ENCODE measurements at regions not wholly inside any gene's neighbourhood (a gene's known extent, or its start where the extent isn't known, plus 50 kb on each side); places are given as distances from the start of the nearest gene placed in this dataset.

DNA sequence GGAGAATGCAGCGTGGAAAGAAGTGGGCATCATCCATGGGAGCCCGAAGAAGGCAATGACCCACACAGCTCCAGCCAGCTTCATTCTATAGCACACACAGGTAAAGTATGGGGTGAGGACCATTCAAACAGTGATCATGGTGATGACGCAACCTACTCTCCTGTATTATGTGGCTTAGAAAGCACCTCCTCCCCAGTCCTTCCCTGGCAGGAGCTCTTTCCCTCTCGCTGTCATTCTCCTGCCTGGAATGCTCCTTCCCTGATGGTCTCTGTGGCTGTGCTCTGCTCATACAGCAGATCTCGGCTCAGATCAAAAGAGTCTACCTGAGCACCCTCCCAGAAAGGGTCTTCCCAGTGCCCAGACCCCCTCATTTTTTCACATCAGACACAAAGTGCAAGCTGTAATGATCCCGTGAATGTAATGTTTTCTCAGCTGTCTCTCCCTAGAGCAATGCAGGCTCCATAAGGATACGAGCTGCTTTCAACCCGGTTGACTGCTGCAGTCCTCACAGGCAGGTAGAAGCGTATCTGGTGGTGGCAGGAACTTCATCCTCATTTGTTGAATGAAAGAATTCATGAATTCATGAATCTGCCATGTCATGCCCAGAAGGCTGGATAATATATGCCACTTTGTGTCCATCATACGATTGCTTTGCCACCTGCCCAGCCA is 248.8 kb downstream of the HS3ST3A1 start:
- DNase-seq = peak in 1 of 3 experiments; percentile 2

DNA sequence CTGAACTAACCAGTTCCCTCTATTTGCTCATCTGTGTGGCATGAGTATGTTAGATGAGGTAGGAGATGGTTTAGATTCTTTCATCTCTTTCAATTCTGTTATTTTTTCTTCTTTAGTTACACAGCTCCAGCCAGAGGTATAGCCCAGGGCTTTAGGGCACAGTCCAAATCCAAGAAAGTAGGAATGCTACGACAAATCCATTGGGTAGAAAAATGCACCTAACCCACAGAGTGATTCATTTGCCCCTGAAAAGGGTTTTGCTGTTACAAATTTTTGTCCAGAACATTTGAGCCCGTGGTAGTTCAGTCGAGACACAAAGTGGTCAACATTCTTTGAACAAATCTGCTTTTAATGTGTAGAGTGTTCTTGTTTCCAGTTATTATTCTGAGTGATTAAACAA is 250.7 kb downstream of the HS3ST3A1 start:
- no peak for DNase-seq

DNA sequence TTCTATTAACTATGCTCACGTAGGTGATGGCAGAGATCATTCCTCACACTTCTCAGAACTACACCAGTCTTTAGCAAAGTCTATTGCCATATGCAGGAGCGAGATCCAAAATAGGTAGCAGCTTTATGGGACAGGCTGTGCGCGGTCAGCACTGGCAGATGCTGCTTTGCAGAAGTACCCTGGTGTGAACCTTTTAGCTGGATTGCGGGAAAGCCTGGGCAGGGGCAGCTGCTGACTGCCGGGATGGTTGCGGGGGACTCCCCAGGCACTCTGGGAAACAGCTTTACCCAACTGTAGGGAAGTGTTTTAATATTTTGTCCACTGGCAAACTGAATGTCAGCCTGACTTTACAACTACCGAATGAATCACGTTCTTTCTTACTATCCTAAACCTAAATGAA is 251.3 kb downstream of the HS3ST3A1 start:
- no peak for DNase-seq

DNA sequence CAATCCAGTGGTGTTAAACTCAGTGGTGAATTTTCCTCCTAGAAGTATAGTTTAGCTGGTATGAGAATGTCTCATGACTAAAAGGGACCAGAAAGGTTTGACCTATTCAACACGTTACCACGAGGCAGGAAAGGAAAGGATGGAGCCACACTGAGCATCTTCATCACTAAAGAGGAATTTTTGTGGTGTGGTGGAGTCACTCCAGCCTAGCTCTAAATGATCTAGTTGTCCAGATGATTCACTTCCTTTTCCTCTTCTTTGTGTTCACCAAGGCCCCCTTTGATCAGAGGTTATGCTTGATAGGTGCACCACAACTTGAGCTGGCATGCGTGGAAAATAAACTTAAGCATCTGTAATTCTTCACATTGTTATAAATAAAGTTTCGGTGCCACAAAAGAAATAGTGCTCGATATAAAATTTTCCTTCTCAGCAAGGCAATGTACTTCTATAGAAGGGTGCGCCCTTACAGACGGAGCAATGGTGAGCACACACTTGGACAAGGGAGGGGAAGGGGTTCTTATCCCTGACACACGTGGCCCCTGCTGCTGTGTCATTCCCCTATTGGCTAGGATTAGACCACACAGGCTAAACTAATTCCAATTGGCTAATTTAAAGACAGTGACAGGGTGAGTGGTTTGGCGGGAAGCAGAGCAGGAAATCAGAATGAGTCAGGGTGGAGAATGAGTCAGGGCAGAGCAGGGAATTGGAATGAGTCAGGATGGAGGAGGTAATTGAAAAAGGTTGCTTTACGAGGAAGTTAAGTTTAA is 254.6 kb downstream of the HS3ST3A1 start:
- no peak for DNase-seq

DNA sequence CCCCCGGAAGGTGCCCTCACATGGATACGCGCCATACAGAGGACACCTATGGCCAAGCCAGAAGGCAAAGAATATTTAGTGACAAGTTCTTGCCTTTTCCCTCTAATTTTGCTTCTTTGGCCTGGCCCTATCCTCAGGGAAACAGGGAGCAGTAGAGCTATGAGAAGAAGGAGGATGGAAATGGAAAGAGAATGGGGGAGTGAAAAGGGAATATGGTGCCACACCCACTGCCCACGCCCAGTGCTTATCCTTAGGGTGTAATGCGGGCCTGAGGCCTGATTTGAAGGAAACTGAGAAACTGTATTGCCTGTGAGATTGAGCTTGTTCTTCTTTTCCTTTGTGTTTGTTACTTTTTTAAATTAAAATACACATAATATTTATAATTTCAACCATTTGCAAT is 255.1 kb downstream of the HS3ST3A1 start:
- no peak for DNase-seq

DNA sequence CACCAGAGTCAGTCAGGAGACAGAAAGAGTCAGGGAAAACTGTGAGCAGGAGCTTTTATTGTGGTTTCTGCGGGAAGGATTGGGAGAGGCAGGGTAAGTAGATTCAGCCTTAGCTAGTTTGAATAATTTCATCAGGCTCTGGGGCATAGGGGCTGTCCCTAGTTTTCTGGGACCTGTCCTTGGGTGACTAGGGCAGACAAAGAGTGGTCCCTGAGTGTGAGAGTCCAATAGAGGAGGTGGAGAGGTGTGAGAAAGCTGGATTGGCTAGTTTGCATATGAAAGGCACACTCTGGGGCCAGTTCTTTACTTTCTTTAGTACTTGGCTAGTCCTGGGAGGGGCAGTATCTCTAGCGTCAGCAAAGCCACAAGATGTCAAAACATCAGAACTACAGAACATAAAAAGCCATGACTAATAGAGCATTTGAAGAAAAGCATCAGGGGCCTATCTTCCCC is 255.6 kb downstream of the HS3ST3A1 start:
- DNase-seq = no peak

DNA sequence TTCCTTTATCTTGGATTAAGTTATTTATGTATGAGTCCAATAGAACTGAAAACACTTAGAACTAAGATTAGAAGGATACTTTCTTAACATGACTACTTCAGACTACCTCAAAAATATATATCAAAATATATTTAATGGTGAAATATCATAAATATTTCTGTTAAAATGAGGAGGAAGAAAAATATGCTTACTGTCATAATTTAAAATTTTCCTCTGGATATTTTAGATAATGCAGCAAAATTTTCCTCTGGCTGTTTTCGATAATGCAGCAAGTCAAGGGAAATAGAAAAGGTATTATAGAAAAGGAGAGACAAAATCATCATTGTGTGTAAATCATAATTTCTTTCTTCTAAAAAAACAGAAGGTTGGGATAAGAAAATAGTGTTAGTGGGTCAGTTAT is 263.3 kb downstream of the HS3ST3A1 start:
- no peak for DNase-seq

DNA sequence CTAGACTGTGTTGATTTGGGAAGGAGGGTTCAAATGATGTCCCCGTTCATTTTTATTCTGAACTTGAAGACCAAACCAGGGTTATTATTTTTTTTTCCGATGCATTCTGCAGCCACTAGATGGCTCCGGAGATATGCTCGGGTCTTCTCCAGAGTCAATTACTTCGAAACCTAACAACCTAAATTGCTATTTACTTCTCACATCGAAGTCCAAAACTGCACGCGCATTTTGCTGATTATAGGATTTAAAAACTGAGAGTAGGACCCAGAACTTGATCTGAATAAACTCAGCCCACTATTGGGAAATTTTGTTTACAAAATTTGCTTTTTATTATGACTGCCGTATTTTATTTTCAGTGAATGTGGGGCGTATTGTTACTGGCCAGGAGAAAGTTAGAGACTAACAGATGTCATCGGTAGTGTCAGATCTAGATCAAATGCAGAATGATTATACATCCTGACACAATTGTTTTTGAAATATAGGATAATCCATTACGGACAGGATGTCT is 263.8 kb downstream of the HS3ST3A1 start:
- DNase-seq = peak in 2 of 3 experiments; percentile 17 to 60

DNA sequence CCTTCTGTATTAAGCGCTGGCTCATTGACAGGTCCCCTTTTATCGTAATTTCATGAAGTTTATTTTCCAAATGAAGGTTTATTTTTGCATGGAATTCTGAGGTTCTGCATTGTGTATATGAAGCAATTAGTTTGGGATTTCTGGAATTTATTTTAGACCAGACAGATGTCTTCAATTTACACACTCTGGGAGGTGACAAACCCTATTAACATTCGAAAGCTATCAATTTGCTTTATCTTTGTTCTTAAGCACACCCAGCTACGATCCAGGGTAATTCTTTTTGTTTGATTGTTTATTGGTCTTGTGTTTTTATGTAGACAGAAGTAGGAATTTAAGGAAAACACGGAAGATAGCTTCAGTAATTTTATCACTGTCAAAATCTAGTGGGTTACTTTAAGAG is 264.6 kb downstream of the HS3ST3A1 start:
- no peak for DNase-seq

DNA sequence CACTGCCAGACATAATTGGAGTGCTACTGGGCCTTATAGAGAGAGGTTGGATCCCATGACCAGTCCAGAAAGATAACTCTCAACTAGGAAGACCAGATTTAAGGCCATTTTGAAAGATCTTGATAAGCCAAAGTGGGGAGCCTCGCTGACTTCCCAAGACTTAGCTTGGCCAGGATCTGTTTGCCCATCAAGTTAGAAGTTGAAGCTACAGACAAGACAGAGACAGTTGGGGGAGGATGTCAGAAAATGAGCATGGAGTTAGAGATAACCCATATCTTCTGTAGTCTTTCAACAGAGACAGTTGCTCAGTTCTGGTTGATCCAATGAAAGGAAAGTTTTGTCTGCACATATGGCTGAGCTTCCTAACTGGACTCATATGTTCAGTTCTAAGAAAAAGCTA is 267.4 kb downstream of the HS3ST3A1 start:
- no peak for DNase-seq

DNA sequence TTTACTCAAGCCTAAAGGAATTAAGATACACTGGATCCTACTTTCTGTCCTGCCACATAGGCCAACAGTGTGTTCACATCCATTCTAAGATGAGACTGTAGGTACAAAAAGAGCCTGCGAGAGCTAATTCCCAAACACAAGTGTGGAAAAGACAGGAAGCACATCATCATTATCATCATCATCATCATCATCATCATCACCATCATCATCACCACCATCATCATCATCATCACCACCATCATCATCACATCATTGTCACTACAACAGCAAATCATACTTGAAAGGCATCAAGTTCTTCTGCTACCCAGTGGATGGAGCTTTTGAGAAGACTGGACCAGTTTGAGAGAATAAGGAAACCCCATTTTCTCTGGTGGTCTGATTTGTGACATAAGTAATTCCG is 268.1 kb downstream of the HS3ST3A1 start:
- DNase-seq = no peak

DNA sequence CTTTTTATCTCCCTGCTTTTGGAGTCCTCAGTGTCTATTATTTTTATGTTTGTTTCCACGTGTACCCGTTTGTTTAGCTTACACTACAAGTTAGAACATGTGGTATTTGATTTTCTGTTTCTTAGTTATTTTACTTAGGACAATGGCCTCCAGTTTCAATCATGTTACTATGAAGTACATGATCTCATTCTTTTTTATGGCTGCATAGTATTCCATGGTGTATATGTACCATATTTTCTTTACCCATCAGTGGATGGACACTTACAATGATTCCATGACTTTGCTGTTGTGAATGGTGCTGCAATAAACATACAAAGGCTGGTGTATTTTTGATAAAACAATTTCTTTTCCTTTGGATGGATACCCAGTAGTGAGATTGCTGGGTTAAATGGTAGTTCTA is 269.5 kb downstream of the HS3ST3A1 start:
- no peak for DNase-seq

DNA sequence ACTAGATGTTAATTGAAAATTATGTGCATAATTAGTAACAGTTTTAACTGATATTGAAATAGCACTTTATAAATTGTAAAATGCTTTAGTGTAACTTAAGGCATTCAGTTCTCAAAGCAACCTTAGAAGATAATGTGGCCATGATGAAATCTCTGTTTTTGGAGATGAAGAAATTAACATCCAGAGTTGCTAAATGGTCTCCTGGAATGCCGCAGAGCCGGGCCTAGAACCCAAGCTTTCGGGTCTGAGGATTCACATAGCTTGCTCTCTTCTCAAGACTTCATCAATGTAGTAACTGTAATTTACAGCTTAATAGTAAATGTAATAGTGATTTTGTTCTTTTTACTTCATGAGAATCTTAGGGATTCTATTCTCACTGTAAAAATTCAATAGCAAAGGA is 272.3 kb downstream of the HS3ST3A1 start:
- DNase-seq = no peak

DNA sequence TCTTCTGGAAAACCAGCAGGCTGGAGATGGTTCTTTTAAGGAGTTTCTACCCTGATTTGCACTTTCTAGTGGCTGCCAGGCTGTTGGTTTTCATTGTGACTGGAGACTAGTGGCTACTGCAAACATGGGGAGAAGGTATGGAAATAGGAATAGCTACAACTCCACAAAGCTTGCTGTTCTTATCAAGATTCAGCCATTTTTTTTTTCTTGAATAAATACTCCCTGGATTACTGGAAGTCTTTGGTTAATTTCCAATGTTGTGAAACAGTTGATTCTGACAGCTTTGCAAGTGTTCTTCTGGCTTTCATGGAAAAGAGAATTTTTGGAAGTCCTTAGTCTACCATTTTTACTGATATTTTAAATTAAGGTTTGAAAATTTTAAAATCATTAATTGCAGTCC is 277.7 kb downstream of the HS3ST3A1 start:
- DNase-seq = no peak

DNA sequence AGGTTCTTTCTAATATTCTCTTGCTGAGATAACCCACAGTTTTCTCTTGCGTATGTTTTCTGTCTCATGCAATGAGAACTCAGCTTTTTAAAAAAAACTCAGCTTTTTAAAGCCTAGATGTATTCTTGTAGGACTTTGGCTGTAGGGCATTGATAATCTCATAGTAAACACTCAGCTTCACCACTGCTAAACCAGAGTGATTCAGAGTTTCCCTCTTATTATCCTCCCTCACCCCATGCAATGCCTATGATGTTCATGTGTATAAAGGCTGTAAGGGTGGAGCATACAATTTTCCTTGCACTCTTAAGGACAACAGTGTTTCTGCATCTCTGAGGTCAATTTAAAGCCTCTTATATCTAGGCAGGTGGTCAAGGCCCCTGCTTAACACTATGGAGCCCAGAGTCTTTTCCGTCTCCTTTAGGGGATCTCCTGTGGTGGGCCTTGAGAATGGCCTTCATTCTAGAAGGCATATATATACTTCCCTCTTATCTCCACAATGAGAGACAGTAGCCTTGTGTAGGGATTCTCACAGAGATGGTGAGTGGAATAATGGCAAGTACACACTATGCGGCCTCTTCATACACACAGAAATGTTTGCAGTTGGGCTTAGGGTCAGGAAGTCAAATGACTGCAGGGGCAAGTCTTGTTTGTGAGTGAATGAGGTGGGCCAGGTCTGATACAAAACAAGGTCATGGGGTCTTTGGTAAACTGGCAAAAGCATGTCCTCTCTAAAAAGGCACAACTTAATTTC is 279.6 kb downstream of the HS3ST3A1 start:
- DNase-seq = no peak

DNA sequence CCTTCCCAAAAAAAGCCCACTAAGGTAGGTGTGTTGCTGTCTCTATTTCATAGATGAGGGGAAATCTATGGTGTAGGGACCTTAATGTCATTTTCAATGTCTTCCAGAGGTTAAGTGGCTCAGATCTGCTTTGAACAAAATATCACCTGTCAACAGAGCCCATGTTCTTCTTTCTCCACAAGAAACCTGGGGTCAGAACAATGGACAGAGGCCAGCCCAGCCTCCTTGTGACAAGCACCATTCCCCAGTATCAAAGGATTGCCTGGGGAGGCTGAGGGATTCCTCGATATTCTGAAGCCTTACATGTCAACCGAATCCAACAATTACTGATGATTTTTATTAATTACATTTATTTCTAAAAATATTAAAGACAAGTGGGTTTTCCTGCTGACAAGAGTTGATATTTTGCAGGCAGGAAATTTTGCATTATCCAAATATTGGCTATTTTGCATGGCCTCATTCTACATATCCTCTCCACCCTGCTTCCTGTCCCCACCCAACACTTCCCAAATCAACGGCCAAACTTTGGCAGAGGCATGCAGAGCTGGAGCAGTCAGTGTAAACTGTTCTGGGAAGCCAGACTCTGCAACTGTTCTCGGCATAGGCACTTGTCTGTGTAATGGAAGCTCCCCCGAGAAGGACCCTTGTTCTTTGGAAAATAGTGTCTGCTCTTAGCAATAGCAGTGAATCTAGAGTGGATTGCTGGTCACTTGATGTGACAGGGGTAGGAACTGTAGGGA is 281.5 kb downstream of the HS3ST3A1 start:
- no peak for DNase-seq

DNA sequence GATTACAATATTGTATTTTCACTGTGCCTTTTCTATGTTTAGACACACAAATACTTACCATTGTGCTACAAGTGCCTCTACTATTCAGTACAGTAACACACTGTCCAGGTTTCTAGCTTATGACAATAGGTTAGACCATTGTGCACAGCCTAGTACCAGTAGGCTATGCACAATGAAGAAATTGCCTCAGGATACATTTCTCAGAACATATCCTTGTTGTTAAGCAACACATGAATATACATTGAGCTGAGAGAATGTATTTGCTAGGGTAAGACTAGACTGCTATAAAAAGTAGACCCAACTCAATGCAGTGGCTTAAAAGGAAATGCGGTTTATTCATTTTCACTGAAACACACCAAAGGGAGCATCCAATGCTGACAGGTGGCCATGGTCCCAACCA is 285.1 kb downstream of the HS3ST3A1 start:
- no peak for DNase-seq

DNA sequence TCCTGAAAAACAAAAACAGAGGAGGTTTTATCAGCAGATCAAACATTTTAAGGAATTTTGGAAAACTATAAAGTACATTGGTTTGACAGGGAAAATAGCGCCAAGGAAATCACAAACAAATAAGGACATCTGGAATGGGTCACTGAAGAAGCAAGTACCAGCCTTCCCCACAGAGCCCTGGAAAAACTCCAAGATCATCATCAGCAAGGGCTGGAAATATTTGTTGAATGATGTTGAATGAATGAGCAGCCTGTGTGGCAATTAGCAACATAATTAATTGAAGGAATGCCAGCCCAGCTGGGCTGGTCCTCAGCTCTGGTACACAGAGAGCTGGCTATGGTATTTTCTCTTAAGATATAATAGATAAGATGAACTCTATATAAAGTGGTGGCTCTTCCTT is 290.4 kb downstream of the HS3ST3A1 start:
- DNase-seq = peak in 1 of 3 experiments; percentile 0

DNA sequence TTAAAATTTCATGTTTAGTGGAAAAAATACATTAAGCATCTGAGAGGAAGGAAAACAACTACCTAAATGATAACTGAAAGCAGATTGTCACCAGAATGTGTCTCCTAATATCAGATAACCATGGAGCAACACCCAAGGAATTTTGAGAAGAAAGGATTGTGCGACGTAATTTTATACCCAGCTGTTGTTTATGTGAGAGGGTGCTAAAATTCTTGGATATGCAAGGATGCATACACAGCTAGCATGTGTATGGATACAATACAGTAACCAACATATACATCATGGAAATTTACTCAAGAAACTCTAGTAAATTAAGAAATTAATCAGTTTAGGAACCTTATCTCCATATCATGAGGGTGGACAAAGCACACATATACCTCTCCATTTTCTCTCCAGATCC is 290.9 kb downstream of the HS3ST3A1 start:
- DNase-seq = no peak

DNA sequence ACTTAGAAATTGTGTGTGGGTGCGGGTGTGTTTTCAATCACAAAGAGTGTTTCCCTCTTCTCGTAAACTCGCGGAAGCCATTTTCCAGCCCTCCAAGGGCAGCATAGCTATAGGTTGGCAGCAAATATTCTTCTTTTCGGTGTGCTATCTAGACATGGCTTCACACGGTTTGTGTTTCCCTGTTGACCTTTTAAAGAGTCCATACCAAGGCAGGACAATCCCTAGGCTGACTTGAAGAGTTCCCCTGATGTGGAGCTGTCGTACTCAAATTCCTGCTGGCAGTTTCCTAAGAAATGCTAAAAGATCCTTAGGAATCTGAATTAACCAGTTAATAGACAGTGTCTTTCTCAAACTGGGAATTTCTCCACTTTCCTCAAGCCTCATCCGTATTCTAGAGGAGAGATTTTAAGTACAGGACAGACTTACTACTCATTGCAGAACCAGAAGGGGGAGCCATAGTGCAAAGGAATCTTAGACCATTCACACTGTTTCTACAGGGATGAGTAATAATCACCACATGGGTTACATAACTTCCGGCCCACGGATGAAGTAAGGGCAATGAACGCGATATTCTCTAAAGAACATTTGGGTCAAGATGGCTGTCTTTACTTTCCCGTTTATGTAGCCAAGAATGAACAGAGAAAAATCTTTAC is 288.6 kb upstream of the ELAC2 start:
- DNase-seq = peak in 1 of 3 experiments; percentile 6

DNA sequence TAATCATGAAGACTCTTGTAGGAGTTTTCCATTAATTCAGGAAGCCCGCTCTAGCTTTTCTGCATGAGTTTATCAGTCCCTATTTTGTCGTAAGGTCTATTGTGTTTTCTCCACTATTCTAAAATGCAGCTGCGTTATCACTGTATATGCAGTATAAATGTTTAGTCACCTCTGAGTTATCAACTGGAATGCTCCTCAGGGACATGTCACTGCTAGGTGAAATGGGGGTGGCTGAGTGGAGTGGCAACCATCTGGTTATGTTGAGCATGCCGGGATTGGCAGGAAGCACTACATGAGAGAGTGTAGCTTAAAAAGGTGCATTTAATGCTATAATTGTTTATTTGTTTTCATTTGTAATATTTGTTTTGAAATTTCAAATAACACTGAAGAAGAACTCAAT is 285.2 kb upstream of the ELAC2 start:
- no peak for DNase-seq

DNA sequence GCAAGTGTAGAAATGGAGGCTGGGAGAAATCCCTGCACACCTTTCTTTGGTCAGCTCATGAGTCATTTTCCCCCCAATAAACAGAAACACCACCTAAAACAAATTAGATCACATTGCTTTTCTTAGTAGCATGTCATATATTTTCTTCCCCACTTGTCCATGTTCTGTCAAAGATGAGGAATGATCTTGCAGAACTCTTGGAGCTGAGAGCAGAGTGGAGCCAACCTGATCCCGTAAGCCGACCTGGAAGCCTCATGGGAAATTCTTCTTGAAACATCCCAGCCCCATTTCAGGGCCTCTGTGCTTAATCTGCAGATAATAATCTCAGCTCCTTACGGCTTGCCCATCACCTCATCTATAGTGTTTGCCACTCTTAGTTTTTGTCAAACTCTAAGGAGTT is 284.6 kb upstream of the ELAC2 start:
- DNase-seq = no peak

Measured in NCI-H1417 (cell line).